ENCODE measurements at regions not wholly inside any gene's neighbourhood (a gene's known extent, or its start where the extent isn't known, plus 50 kb on each side); places are given as distances from the start of the nearest gene placed in this dataset.

DNA sequence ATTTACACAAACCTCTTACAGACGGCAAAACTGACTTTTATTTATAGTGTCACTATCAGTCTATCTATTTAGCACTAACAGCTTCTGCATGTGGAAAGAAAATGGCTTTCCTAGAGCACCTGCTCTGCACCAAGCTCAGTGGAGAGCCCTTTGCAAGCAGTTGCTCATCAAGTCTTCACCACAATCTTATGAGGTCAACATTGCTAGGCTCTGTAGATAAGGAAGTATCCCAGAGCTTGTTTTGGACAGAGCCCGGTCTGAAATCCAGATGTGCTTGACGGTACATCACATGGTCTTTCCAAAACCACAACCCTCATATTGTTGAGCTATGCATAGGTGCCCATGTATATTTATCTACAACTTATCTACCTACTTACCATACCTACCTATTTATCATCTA, 572.7 kb upstream of the CDH5 start:
- Histone ChIP-seq H3K27me3 (no peaks in the 10 kb centered on the region), H3K36me3 (no peaks in the 10 kb centered on the region), H3K4me3 (no peak overlapping the region), H3K9me3 (no peaks in the 10 kb centered on the region), H3K4me1 (no peaks in the 10 kb centered on the region), H3K27ac (replicated peaks in 1 of 4) (no peak overlapping the region)
- DNase-seq (ENCODE audit: extremely low spot score): peak; percentile 82
- intact Hi-C loops (cut with DNase I): no loop called here
- WGBS: 78% methylated on average over 3 of the region's 3 CpGs
- TF ChIP-seq POLR2AphosphoS5 (IDR thresholded peaks at IDR 0.05): no peak
- TF ChIP-seq EP300 (IDR thresholded peaks at IDR 0.05): no peak
- TF ChIP-seq, protein P1, sequence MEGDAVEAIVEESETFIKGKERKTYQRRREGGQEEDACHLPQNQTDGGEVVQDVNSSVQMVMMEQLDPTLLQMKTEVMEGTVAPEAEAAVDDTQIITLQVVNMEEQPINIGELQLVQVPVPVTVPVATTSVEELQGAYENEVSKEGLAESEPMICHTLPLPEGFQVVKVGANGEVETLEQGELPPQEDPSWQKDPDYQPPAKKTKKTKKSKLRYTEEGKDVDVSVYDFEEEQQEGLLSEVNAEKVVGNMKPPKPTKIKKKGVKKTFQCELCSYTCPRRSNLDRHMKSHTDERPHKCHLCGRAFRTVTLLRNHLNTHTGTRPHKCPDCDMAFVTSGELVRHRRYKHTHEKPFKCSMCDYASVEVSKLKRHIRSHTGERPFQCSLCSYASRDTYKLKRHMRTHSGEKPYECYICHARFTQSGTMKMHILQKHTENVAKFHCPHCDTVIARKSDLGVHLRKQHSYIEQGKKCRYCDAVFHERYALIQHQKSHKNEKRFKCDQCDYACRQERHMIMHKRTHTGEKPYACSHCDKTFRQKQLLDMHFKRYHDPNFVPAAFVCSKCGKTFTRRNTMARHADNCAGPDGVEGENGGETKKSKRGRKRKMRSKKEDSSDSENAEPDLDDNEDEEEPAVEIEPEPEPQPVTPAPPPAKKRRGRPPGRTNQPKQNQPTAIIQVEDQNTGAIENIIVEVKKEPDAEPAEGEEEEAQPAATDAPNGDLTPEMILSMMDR (IDR thresholded peaks at IDR 0.05): no peak
- TF ChIP-seq POLR2A (IDR thresholded peaks at IDR 0.05; ENCODE audit: low read depth): no peak

GRCh38 chr16:65790768-65791167, 575.7 kb upstream of the CDH5 start:
- Histone ChIP-seq H3K9me3 (no peaks in the 10 kb centered on the region), H3K4me3 (no peak overlapping the region)

DNA sequence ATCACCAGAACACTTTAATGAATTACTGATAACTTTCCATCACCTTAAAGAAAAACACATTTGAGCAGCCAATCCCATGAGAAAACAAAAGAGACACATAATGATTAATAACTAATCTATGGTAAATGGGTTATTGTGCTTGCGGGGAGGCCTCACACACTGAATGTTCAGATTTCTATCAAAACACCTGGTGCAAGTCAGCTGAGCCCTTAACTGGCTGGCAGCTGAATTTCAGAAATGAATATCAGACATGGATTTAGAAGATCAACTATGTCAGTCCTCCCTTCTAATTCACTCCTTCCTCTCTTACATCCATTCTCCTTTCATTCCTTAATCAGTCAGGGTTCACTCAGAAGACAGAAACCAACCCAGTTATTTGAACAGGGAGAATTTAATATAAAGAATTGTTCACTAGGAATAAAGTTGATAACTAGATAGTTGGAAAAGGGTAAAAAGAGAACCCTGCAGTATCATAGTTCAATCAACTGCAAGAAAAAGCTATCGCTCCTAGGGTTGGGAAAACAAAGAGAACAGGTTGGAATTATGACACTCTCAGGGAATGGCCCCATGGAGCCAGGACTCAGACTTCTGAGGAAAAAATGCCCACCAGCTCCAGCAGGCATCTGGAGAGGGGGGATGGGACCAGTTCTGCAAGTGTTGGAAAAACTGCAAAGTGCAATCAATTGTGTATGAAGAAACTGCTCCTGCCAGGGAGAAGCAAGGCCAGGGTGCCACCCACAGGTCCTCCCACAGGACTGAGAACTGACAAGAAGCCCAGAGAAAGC, 577.1 kb upstream of the CDH5 start:
- Histone ChIP-seq H3K27ac (replicated peaks in 1 of 4) (no peak overlapping the region), H3K36me3 (no peaks in the 10 kb centered on the region), H3K4me1 (peaks cover 0 to 5% (median 4%) of the 10 kb centered on the region in 4 donors), H3K4me3 (no peak overlapping the region), H3K27me3 (no peaks in the 10 kb centered on the region), H3K9me3 (no peaks in the 10 kb centered on the region)
- 88% methylated on average over 2 of the region's 2 CpGs for WGBS
- TF ChIP-seq POLR2A (IDR thresholded peaks at IDR 0.05; ENCODE audit: low read depth) (no peak), EP300 (IDR thresholded peaks at IDR 0.05) (no peak), POLR2AphosphoS5 (IDR thresholded peaks at IDR 0.05) (no peak)
- TF ChIP-seq, protein P1 (IDR thresholded peaks at IDR 0.05): no peak
- intact Hi-C loops (cut with DNase I): no loop called here
- peak; percentile 62 for DNase-seq (ENCODE audit: extremely low spot score)

More at GRCh38 chr16:65790768-65791167, 575.7 kb upstream of the CDH5 start:
- TF ChIP-seq POLR2A (IDR thresholded peaks at IDR 0.05; ENCODE audit: low read depth) (no peak), POLR2AphosphoS5 (IDR thresholded peaks at IDR 0.05) (no peak), EP300 (IDR thresholded peaks at IDR 0.05) (no peak)
- TF ChIP-seq, protein P1 (IDR thresholded peaks at IDR 0.05): no peak
- intact Hi-C loops (cut with DNase I): no loop called here
- H3K36me3 ChIP-seq: no peaks in the 10 kb centered on the region
- WGBS: 94% methylated on average over 2 of the region's 2 CpGs
- H3K27me3 ChIP-seq: no peaks in the 10 kb centered on the region
- peak; percentile 66 for DNase-seq (ENCODE audit: extremely low spot score)
- H3K27ac ChIP-seq (replicated peaks in 1 of 4): no peak overlapping the region
- peaks cover 0 to 5% (median 4%) of the 10 kb centered on the region in 4 donors for H3K4me1 ChIP-seq

GRCh38 chr16:65788434-65789140, 577.9 kb upstream of the CDH5 start:
- H3K36me3 ChIP-seq: no peaks in the 10 kb centered on the region
- peak; percentile 75 for DNase-seq (ENCODE audit: extremely low spot score)
- no peaks in the 10 kb centered on the region for H3K27me3 ChIP-seq
- intact Hi-C loops (cut with DNase I): no loop called here
- no peak overlapping the region for H3K27ac ChIP-seq (replicated peaks in 1 of 4)
- TF ChIP-seq EP300 (IDR thresholded peaks at IDR 0.05): no peak
- no peaks in the 10 kb centered on the region for H3K9me3 ChIP-seq
- 89% methylated on average over 4 of the region's 4 CpGs for WGBS
- peaks cover 0 to 7% (median 4%) of the 10 kb centered on the region in 4 donors for H3K4me1 ChIP-seq
- H3K4me3 ChIP-seq: no peak overlapping the region

DNA sequence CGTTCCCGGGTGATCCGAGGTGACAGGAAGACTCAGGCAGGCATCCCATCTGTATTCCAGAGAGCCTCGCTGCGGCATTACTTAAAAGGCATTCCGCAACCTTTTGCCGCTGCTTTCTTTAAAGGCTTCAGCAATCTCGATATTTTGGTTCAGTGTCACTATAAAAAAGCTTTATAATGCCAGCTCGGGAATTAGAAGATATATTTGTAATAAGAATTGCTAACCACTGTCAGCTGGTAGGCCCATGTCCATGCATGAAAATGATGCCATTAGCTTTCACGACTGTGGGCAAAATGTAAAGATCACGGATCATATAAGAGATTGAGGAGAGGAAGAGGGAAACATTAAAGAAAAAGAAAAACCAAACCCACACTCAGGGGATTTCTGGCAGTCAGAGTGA, 578.6 kb upstream of the CDH5 start:
- no peaks in the 10 kb centered on the region for H3K27me3 ChIP-seq
- intact Hi-C loops (cut with DNase I): no loop called here
- WGBS: 93% methylated on average over 11 of the region's 11 CpGs

More for the DNA sequence above, 578.6 kb upstream of the CDH5 start:
- Histone ChIP-seq H3K27ac (replicated peaks in 1 of 4) (no peak overlapping the region), H3K36me3 (no peaks in the 10 kb centered on the region), H3K9me3 (no peaks in the 10 kb centered on the region), H3K4me3 (no peak overlapping the region), H3K4me1 (peaks cover 0 to 12% (median 7%) of the 10 kb centered on the region in 4 donors)
- TF ChIP-seq, protein P1 (IDR thresholded peaks at IDR 0.05): no peak
- no peak for TF ChIP-seq EP300 (IDR thresholded peaks at IDR 0.05)
- DNase-seq (ENCODE audit: extremely low spot score): peak; percentile 64
